H1 (cell line): ENCODE measurements at regions not wholly inside any gene's neighbourhood (a gene's known extent, or its start where the extent isn't known, plus 50 kb on each side); places are given as distances from the start of the nearest gene placed in this dataset.

Source experiments
- CEBPB ChIP-seq: IDR thresholded peaks from 2 replicates; pipeline ENCODE4 v1.6.1; 2012; ENCODE audit warnings: low read depth, low read length
- CHD2 ChIP-seq: IDR thresholded peaks from 2 replicates; pipeline ENCODE4 v1.6.1; 2012; ENCODE audit warnings: low read length, improper control_type of control experiment
- EGR1 ChIP-seq: IDR thresholded peaks from 2 replicates; pipeline ENCODE4 v1.6.1; 2011; ENCODE audit warnings: low read depth, low read length, borderline replicate concordance
- EZH2 ChIP-seq: fragments of 200-600 bp; sonication (generic); IDR thresholded peaks from 2 replicates; pipeline ENCODE4 v1.7.1; 2012; ENCODE audit warnings: low read depth, mild to moderate bottlenecking, moderate library complexity, low read length, inconsistent platforms; ENCODE audit not compliant: severe bottlenecking
- JUND ChIP-seq: IDR thresholded peaks from 2 replicates; pipeline ENCODE4 v1.6.1; 2011; ENCODE audit warnings: mild to moderate bottlenecking, improper control_type of control experiment, low read length
- MAFK ChIP-seq: IDR thresholded peaks from 2 replicates; pipeline ENCODE4 v1.6.1; 2012; ENCODE audit warnings: low read depth, mild to moderate bottlenecking, improper control_type of control experiment, low read length
- MAX ChIP-seq: IDR thresholded peaks from 2 replicates; pipeline ENCODE4 v1.6.1; 2012; ENCODE audit warnings: inconsistent platforms
- POLR2A ChIP-seq, 2 experiments: IDR thresholded peaks; 1 replicate in 1 of 2; 2 replicates in 1 of 2; pipeline ENCODE4 v1.6.1; 2011; ENCODE audit warnings: low read depth in 2 of 2, low read length in 2 of 2, mild to moderate bottlenecking in 2 of 2; ENCODE audit errors: control extremely low read depth in 1 of 2
- POLR2AphosphoS5 ChIP-seq: IDR thresholded peaks from 2 replicates; pipeline ENCODE4 v1.6.1; 2011; ENCODE audit warnings: low read depth, low read length
- SP2 ChIP-seq: IDR thresholded peaks from 2 replicates; pipeline ENCODE4 v1.6.1; 2012; ENCODE audit warnings: mild to moderate bottlenecking, low read length, inconsistent platforms
- YY1 ChIP-seq: IDR thresholded peaks from 2 replicates; pipeline ENCODE4 v1.6.1; 2011; ENCODE audit warnings: low read depth, mild to moderate bottlenecking, low read length
- TF ChIP-seq, protein P1 (sequence below), 3 experiments: IDR thresholded peaks; 1 replicate in 2 of 3; 2 replicates in 1 of 3; pipeline versions ENCODE4 v1.5.1 to v1.6.1; 2011; ENCODE audit warnings: low read length in 3 of 3, mild to moderate bottlenecking in 3 of 3, inconsistent platforms in 2 of 3, low read depth in 1 of 3, moderate library complexity in 1 of 3; ENCODE audit not compliant: insufficient read depth in 1 of 3; ENCODE audit errors: control extremely low read depth in 1 of 3

DNA sequence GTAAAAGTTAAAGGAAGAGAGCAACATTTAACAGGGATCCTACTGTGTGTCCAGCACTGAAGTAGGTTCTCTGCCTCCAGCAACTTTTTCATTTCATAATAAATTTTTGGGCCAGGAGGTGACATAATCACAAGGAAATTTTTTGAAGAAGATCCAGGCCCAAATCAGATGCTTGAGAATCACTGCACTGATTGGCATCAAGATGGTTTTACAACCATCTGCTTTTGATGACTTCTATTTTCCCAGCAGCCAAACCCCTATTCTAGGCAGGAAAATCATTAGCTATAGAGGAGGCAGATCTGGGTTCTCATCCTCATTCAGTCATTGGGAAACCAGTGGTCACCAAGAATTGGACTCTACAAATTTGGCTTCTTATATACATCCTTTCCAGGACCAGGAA is 79.0 kb downstream of the ARL4A start:
- TF ChIP-seq POLR2A (IDR thresholded peaks at IDR 0.05; ENCODE audit: control extremely low read depth in 1 of 2, low read depth in 2 of 2, low read length in 2 of 2): no peak
- no peak for TF ChIP-seq CEBPB
- TF ChIP-seq, protein P1, sequence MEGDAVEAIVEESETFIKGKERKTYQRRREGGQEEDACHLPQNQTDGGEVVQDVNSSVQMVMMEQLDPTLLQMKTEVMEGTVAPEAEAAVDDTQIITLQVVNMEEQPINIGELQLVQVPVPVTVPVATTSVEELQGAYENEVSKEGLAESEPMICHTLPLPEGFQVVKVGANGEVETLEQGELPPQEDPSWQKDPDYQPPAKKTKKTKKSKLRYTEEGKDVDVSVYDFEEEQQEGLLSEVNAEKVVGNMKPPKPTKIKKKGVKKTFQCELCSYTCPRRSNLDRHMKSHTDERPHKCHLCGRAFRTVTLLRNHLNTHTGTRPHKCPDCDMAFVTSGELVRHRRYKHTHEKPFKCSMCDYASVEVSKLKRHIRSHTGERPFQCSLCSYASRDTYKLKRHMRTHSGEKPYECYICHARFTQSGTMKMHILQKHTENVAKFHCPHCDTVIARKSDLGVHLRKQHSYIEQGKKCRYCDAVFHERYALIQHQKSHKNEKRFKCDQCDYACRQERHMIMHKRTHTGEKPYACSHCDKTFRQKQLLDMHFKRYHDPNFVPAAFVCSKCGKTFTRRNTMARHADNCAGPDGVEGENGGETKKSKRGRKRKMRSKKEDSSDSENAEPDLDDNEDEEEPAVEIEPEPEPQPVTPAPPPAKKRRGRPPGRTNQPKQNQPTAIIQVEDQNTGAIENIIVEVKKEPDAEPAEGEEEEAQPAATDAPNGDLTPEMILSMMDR (IDR thresholded peaks at IDR 0.05; ENCODE audit: control extremely low read depth in 1 of 3, insufficient read depth in 1 of 3, low read depth in 1 of 3, low read length in 3 of 3): no peak
- TF ChIP-seq EGR1: no peak
- no peak for TF ChIP-seq CHD2
- no peak for TF ChIP-seq POLR2AphosphoS5
- TF ChIP-seq YY1: no peak
- TF ChIP-seq EZH2: no peak
- no peak for TF ChIP-seq JUND
- no peak for TF ChIP-seq SP2
- no peak for TF ChIP-seq MAX
- no peak for TF ChIP-seq MAFK
